ENCODE measurements at regions not wholly inside any gene's neighbourhood (a gene's known extent, or its start where the extent isn't known, plus 50 kb on each side); places are given as distances from the start of the nearest gene placed in this dataset.
A peak's percentile ranks its signal among the peaks of the same experiment; 100 is the strongest.

DNA sequence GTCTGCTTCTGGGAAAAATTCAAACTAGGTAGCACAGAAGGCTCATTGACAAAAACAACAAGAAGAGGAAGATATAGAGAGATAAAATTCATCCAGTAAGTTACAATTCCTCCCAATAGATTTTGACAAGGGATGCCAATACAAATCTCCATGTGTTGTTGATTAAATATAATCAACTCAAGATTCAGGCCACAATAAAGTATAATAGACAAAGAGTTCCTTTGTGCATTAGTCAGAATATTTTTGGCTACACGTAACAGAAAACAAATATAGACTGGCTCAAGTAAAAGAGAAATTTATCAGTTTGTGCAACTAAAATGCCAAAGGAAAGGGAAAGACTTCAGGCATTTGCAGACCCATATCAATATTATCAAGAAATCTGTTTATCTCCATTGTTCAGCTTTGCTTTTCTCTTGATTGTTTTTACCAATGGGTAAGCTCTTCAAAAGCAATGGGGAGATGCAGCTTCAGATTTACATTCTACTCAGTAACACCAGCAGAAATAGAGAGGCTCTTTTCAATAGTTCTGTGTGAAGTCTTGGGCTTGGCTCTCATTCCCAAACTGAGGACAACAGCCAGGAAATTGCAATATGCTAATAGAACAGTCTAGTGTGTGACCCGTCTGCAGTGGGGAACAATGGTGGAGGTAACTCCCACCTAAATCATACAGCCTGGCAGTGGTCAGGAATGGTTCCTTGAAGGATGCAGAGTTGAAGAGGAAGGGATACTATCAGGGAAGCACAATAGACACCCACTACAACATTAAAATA is 77.6 kb upstream of the PROK2 start:
- no peaks in the 10 kb centered on the region for H3K9me3 ChIP-seq (ENCODE audit: severe bottlenecking)
- DNase-seq (ENCODE audit: low spot score): no peak
- no peaks in the 10 kb centered on the region for H3K4me1 ChIP-seq (ENCODE audit: insufficient read depth, poor library complexity, severe bottlenecking)
- H3K4me3 ChIP-seq (ENCODE audit: severe bottlenecking): no peak overlapping the region
- H3K27me3 ChIP-seq (ENCODE audit: insufficient read depth, poor library complexity, severe bottlenecking): peaks cover 5% of the 10 kb centered on the region
- ATAC-seq (ENCODE audit: low read depth): no peak
- H3K27ac ChIP-seq (ENCODE audit: poor library complexity, severe bottlenecking): no peak overlapping the region
- H3K36me3 ChIP-seq (ENCODE audit: low read depth): no peaks in the 10 kb centered on the region
- TF ChIP-seq, protein P1, sequence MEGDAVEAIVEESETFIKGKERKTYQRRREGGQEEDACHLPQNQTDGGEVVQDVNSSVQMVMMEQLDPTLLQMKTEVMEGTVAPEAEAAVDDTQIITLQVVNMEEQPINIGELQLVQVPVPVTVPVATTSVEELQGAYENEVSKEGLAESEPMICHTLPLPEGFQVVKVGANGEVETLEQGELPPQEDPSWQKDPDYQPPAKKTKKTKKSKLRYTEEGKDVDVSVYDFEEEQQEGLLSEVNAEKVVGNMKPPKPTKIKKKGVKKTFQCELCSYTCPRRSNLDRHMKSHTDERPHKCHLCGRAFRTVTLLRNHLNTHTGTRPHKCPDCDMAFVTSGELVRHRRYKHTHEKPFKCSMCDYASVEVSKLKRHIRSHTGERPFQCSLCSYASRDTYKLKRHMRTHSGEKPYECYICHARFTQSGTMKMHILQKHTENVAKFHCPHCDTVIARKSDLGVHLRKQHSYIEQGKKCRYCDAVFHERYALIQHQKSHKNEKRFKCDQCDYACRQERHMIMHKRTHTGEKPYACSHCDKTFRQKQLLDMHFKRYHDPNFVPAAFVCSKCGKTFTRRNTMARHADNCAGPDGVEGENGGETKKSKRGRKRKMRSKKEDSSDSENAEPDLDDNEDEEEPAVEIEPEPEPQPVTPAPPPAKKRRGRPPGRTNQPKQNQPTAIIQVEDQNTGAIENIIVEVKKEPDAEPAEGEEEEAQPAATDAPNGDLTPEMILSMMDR (IDR thresholded peaks at IDR 0.05; ENCODE audit: poor library complexity, severe bottlenecking): no peak

DNA sequence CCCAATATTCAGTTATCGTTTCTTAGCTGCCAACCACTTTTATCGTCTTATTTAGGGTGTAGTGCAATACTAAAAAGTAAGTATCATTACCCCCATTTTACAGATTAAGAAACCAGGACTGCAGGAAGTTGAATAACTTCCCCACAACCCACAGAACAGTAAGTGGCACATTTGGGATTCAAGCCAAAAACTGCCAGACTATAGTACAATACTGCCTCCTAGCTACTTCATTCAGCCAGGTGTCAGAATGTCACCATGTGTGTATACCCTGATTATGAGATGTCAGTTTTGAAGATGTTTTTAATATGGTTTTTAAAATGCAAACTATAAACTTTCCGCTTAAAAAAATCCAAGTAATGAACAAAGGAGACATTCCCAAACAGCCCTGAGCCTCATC is 74.2 kb upstream of the PROK2 start:
- Histone ChIP-seq H3K4me3 (ENCODE audit: severe bottlenecking) (no peak overlapping the region), H3K36me3 (ENCODE audit: low read depth) (no peaks in the 10 kb centered on the region), H3K4me1 (ENCODE audit: insufficient read depth, poor library complexity, severe bottlenecking) (no peaks in the 10 kb centered on the region), H3K27me3 (ENCODE audit: insufficient read depth, poor library complexity, severe bottlenecking) (peaks cover 5% of the 10 kb centered on the region), H3K9me3 (ENCODE audit: severe bottlenecking) (no peaks in the 10 kb centered on the region), H3K27ac (ENCODE audit: poor library complexity, severe bottlenecking) (no peak overlapping the region)
- TF ChIP-seq, protein P1 (IDR thresholded peaks at IDR 0.05; ENCODE audit: poor library complexity, severe bottlenecking): peak; percentile 30
- DNase-seq (ENCODE audit: low spot score) (no peak), ATAC-seq (ENCODE audit: low read depth) (no peak)

DNA sequence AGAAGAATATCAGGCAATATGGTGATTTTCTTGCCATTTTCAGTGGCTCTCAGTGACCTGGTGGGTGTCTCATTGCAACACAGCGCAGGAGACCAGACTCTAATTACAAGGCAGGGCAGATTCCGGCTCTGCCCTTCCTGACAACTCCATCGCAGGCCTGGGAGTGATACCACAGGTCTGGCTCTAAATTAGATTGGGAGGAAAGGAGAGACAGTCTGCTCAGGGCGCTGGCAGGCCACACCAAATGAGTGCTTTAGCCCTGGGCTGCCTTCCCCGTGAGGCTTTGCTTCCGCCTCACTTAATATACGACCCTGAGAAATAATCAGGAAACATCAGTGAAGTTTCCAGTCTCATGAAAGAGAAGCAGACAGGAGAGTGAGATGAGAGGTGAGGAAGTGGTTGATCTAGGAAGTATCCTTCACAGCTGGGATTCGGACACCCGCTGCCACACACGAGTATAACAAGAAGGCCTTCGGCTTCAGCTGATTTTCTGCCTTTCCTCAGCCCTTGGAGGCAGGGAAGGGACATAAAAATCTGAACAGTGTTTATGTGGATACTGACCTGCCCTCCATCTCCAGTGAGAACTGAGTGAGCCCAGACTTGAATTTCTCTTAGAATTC is 73.7 kb upstream of the PROK2 start:
- Histone ChIP-seq H3K27ac (ENCODE audit: poor library complexity, severe bottlenecking) (no peak overlapping the region), H3K36me3 (ENCODE audit: low read depth) (no peaks in the 10 kb centered on the region), H3K27me3 (ENCODE audit: insufficient read depth, poor library complexity, severe bottlenecking) (peaks cover 4% of the 10 kb centered on the region), H3K9me3 (ENCODE audit: severe bottlenecking) (no peaks in the 10 kb centered on the region), H3K4me1 (ENCODE audit: insufficient read depth, poor library complexity, severe bottlenecking) (no peaks in the 10 kb centered on the region), H3K4me3 (ENCODE audit: severe bottlenecking) (no peak overlapping the region)
- TF ChIP-seq, protein P1 (IDR thresholded peaks at IDR 0.05; ENCODE audit: poor library complexity, severe bottlenecking): no peak
- no peak for ATAC-seq (ENCODE audit: low read depth)
- no peak for DNase-seq (ENCODE audit: low spot score)

DNA sequence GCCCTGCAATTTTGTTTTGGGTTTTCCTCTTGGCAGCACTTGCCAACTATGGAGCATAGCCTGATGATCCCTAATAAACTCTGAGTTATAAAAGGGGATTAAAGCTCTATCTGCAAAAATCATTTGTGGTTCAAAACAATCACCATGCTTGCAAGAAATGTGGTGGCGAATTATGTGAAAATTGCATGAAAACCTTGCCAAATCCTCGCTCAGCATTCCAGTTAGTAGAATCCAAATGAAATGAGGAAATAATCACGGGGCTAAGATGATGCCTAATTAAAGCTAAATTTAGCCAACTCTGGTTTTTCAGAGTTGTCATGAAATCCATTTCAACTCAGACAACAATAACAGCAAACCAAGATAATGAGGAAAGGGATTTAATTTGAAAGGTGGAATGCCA is 73.0 kb upstream of the PROK2 start:
- Histone ChIP-seq H3K9me3 (ENCODE audit: severe bottlenecking) (no peaks in the 10 kb centered on the region), H3K4me1 (ENCODE audit: insufficient read depth, poor library complexity, severe bottlenecking) (no peaks in the 10 kb centered on the region), H3K27ac (ENCODE audit: poor library complexity, severe bottlenecking) (no peak overlapping the region), H3K4me3 (ENCODE audit: severe bottlenecking) (no peak overlapping the region), H3K36me3 (ENCODE audit: low read depth) (no peaks in the 10 kb centered on the region), H3K27me3 (ENCODE audit: insufficient read depth, poor library complexity, severe bottlenecking) (no peaks in the 10 kb centered on the region)
- DNase-seq (ENCODE audit: low spot score) (no peak), ATAC-seq (ENCODE audit: low read depth) (no peak)
- TF ChIP-seq, protein P1 (IDR thresholded peaks at IDR 0.05; ENCODE audit: poor library complexity, severe bottlenecking): no peak

DNA sequence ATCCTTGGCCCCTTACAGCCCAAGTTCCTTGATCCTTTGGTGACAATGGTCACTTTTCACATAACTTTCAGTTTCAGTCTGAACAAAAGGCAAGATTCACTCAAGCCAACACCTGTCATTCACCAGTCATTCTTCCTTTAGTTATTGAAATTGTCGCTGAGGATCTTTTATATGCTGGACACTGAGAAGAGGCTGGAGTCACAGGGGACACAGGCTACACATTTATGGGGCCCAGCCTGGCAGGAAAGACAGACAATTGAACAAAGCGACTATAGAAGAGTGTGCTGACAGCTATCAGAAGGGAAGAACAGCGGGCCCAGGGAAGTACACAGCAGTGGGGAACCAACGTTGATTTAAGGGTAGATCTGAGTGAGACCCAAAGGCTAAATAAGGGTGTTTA is 69.8 kb upstream of the PROK2 start:
- no peaks in the 10 kb centered on the region for H3K27me3 ChIP-seq (ENCODE audit: insufficient read depth, poor library complexity, severe bottlenecking)
- ATAC-seq (ENCODE audit: low read depth) (no peak), DNase-seq (ENCODE audit: low spot score) (no peak)
- peaks cover 5% of the 10 kb centered on the region for H3K4me1 ChIP-seq (ENCODE audit: insufficient read depth, poor library complexity, severe bottlenecking)
- no peaks in the 10 kb centered on the region for H3K9me3 ChIP-seq (ENCODE audit: severe bottlenecking)
- H3K36me3 ChIP-seq (ENCODE audit: low read depth): no peaks in the 10 kb centered on the region
- no peak overlapping the region for H3K27ac ChIP-seq (ENCODE audit: poor library complexity, severe bottlenecking)
- H3K4me3 ChIP-seq (ENCODE audit: severe bottlenecking): no peak overlapping the region
- TF ChIP-seq, protein P1 (IDR thresholded peaks at IDR 0.05; ENCODE audit: poor library complexity, severe bottlenecking): no peak
